ENCODE measurements at regions not wholly inside any gene's neighbourhood (a gene's known extent, or its start where the extent isn't known, plus 50 kb on each side); places are given as distances from the start of the nearest gene placed in this dataset.

DNA sequence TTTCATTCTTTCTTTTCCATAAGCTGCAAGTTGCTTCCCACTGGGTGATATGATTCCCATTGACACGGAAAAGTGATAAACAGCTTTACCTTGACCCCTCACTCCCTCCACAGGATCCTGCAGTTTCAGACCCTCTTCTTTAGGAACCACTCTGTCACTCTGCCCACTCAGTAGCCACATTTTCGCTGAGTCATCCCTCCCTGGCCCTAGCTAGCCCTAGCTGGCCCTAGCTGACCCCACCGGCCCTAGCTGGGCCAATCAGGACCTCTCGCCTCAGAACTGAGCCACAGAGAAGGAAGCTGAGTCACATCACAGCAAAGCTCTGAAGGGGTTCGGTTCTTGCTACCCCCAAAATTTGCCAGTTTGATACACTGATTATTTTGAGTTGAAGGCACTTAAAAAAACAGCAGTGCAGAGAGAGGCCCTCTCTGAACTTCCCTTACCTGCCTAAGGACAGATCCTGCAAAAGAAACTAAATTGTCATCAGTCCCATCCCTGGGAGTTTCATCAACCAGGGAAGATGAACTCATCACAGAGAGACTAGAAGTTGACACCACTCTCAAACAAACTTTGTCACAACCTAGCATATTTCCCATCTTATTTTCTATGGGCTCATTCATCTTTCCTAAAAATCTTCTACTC, 233.5 kb upstream of the PROK2 start:
- ATAC-seq (no peak), DNase-seq (ENCODE audit: low read depth, low spot score) (no peak)
- intact Hi-C loops (cut with micrococcal nuclease; ENCODE audit: unreplicated experiment) (no loop called here), in situ Hi-C loops (cut with HindIII; ENCODE audit: low pct_unique_long_range_greater_than_20kb, low sequenced_read_pairs) (no loop called here)
- Histone ChIP-seq H3K9me3 (ENCODE audit: control insufficient read depth, insufficient read depth, low read depth, low read length) (no peaks in the 10 kb centered on the region), H3K27me3 (ENCODE audit: control insufficient read depth, insufficient read depth, low read length) (no peaks in the 10 kb centered on the region), H3K4me3 (ENCODE audit: low read depth in 2 of 2, low read length in 2 of 2) (no peak overlapping the region), H3K27ac (ENCODE audit: low read length) (no peak overlapping the region), H3K36me3 (ENCODE audit: control insufficient read depth, insufficient read depth, low read length) (no peaks in the 10 kb centered on the region), H3K4me1 (ENCODE audit: control insufficient read depth, insufficient read depth, low read length) (no peaks in the 10 kb centered on the region)
- no peak for TF ChIP-seq SIN3A (IDR thresholded peaks at IDR 0.05; ENCODE audit: borderline replicate concordance, insufficient read depth, low read depth, low read length)
- TF ChIP-seq, protein P1, sequence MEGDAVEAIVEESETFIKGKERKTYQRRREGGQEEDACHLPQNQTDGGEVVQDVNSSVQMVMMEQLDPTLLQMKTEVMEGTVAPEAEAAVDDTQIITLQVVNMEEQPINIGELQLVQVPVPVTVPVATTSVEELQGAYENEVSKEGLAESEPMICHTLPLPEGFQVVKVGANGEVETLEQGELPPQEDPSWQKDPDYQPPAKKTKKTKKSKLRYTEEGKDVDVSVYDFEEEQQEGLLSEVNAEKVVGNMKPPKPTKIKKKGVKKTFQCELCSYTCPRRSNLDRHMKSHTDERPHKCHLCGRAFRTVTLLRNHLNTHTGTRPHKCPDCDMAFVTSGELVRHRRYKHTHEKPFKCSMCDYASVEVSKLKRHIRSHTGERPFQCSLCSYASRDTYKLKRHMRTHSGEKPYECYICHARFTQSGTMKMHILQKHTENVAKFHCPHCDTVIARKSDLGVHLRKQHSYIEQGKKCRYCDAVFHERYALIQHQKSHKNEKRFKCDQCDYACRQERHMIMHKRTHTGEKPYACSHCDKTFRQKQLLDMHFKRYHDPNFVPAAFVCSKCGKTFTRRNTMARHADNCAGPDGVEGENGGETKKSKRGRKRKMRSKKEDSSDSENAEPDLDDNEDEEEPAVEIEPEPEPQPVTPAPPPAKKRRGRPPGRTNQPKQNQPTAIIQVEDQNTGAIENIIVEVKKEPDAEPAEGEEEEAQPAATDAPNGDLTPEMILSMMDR (IDR thresholded peaks at IDR 0.05): no peak
- no peak for TF ChIP-seq TCF7L2 (IDR thresholded peaks at IDR 0.05; ENCODE audit: low read depth, low read length)
- TF ChIP-seq POLR2AphosphoS5 (IDR thresholded peaks at IDR 0.05; ENCODE audit: low read depth, low read length): no peak
- TF ChIP-seq, protein P2, sequence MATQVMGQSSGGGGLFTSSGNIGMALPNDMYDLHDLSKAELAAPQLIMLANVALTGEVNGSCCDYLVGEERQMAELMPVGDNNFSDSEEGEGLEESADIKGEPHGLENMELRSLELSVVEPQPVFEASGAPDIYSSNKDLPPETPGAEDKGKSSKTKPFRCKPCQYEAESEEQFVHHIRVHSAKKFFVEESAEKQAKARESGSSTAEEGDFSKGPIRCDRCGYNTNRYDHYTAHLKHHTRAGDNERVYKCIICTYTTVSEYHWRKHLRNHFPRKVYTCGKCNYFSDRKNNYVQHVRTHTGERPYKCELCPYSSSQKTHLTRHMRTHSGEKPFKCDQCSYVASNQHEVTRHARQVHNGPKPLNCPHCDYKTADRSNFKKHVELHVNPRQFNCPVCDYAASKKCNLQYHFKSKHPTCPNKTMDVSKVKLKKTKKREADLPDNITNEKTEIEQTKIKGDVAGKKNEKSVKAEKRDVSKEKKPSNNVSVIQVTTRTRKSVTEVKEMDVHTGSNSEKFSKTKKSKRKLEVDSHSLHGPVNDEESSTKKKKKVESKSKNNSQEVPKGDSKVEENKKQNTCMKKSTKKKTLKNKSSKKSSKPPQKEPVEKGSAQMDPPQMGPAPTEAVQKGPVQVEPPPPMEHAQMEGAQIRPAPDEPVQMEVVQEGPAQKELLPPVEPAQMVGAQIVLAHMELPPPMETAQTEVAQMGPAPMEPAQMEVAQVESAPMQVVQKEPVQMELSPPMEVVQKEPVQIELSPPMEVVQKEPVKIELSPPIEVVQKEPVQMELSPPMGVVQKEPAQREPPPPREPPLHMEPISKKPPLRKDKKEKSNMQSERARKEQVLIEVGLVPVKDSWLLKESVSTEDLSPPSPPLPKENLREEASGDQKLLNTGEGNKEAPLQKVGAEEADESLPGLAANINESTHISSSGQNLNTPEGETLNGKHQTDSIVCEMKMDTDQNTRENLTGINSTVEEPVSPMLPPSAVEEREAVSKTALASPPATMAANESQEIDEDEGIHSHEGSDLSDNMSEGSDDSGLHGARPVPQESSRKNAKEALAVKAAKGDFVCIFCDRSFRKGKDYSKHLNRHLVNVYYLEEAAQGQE (IDR thresholded peaks at IDR 0.05; ENCODE audit: insufficient read depth in 1 of 2, low read depth in 2 of 2, low read length in 1 of 2): no peak
- ChIA-PET POLR2A (no interaction called here), CTCF (no interaction called here)
- no TSS peak for BruUV-seq (replicated peaks)

DNA sequence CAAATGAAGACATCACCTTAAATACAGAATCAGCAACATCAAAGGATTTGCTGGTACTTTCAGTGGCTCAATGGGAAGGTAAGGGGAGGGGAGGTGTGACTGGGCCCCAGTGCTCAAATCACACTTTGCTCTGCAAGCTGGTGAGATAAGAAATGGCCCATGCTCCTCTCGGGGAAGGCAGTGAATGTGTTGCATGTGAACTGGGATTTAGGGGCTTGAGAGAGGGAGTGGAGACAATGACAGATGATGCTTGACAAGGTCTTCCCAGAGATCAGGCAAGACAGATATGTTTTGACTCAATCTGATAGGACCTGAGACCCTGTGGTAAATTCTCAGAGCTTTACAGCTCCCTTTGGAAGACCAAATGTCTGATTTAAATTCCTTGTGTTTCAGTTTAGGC, 233.0 kb upstream of the PROK2 start:
- ChIA-PET POLR2A (no interaction called here), CTCF (no interaction called here)
- TF ChIP-seq, protein P1 (IDR thresholded peaks at IDR 0.05): no peak
- TF ChIP-seq POLR2AphosphoS5 (IDR thresholded peaks at IDR 0.05; ENCODE audit: low read depth, low read length) (no peak), SIN3A (IDR thresholded peaks at IDR 0.05; ENCODE audit: borderline replicate concordance, insufficient read depth, low read depth, low read length) (no peak), TCF7L2 (IDR thresholded peaks at IDR 0.05; ENCODE audit: low read depth, low read length) (no peak)
- TF ChIP-seq, protein P2 (IDR thresholded peaks at IDR 0.05; ENCODE audit: insufficient read depth in 1 of 2, low read depth in 2 of 2, low read length in 1 of 2): no peak
- Histone ChIP-seq H3K4me3 (ENCODE audit: low read depth in 2 of 2, low read length in 2 of 2) (no peak overlapping the region), H3K27me3 (ENCODE audit: control insufficient read depth, insufficient read depth, low read length) (no peaks in the 10 kb centered on the region), H3K36me3 (ENCODE audit: control insufficient read depth, insufficient read depth, low read length) (no peaks in the 10 kb centered on the region), H3K4me1 (ENCODE audit: control insufficient read depth, insufficient read depth, low read length) (no peaks in the 10 kb centered on the region), H3K9me3 (ENCODE audit: control insufficient read depth, insufficient read depth, low read depth, low read length) (no peaks in the 10 kb centered on the region), H3K27ac (ENCODE audit: low read length) (no peak overlapping the region)
- in situ Hi-C loops (cut with HindIII; ENCODE audit: low pct_unique_long_range_greater_than_20kb, low sequenced_read_pairs): no loop called here
- intact Hi-C loops (cut with micrococcal nuclease; ENCODE audit: unreplicated experiment): no loop called here
- DNase-seq (ENCODE audit: low read depth, low spot score): no peak
- ATAC-seq: no peak
- no TSS peak for BruUV-seq (replicated peaks)
